ENCODE measurements at regions not wholly inside any gene's neighbourhood (a gene's known extent, or its start where the extent isn't known, plus 50 kb on each side); places are given as distances from the start of the nearest gene placed in this dataset.

GRCh38 chr10:10007957-10008356, 1009.7 kb upstream of the CELF2 start:
- TF ChIP-seq, protein P1, sequence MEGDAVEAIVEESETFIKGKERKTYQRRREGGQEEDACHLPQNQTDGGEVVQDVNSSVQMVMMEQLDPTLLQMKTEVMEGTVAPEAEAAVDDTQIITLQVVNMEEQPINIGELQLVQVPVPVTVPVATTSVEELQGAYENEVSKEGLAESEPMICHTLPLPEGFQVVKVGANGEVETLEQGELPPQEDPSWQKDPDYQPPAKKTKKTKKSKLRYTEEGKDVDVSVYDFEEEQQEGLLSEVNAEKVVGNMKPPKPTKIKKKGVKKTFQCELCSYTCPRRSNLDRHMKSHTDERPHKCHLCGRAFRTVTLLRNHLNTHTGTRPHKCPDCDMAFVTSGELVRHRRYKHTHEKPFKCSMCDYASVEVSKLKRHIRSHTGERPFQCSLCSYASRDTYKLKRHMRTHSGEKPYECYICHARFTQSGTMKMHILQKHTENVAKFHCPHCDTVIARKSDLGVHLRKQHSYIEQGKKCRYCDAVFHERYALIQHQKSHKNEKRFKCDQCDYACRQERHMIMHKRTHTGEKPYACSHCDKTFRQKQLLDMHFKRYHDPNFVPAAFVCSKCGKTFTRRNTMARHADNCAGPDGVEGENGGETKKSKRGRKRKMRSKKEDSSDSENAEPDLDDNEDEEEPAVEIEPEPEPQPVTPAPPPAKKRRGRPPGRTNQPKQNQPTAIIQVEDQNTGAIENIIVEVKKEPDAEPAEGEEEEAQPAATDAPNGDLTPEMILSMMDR (IDR thresholded peaks at IDR 0.05) = no peak
- H3K9me3 ChIP-seq = no peaks in the 10 kb centered on the region
- DNase-seq (no peak), ATAC-seq (no peak)
- intact Hi-C loops (cut with DNase I, micrococcal nuclease) = no loop called here
- no peaks in the 10 kb centered on the region for H3K4me1 ChIP-seq (ENCODE audit: low read depth)
- no peak overlapping the region for H3K4me3 ChIP-seq
- H3K36me3 ChIP-seq (ENCODE audit: low read depth) = no peaks in the 10 kb centered on the region

- Histone ChIP-seq H3K4me1 (ENCODE audit: low read depth) (no peaks in the 10 kb centered on the region), H3K4me3 (no peak overlapping the region), H3K9me3 (no peaks in the 10 kb centered on the region), H3K36me3 (ENCODE audit: low read depth) (no peaks in the 10 kb centered on the region)
- TF ChIP-seq, protein P1 (IDR thresholded peaks at IDR 0.05) = no peak
- no peak for DNase-seq
- no peak for ATAC-seq
- intact Hi-C loops (cut with DNase I, micrococcal nuclease) = no loop called here
Observed at GRCh38 chr10:10010397-10010796, 1007.3 kb upstream of the CELF2 start.

DNA sequence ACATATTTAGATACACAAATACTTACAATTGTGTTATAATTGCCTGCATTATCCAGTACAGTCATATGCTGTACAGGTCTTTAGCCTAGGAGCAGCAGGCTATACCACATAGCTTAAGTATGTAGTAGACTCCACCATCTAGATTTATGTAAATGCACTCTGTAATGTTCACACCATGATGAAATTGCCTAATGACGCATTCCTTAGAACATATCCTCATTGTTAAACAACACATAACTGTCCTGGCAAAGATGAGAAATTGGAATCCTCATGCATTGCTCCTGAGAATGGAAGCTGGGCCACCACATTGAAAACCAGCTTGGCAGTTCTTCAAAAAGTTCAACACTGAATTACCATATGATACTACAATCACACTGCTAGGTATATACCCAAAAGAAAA, 1002.8 kb upstream of the CELF2 start:
- DNase-seq (no peak), ATAC-seq (no peak)
- no peaks in the 10 kb centered on the region for H3K36me3 ChIP-seq (ENCODE audit: low read depth)
- no peak overlapping the region for H3K4me3 ChIP-seq
- H3K4me1 ChIP-seq (ENCODE audit: low read depth) = no peaks in the 10 kb centered on the region
- TF ChIP-seq, protein P1 (IDR thresholded peaks at IDR 0.05) = no peak
- intact Hi-C loops (cut with DNase I, micrococcal nuclease) = no loop called here
- H3K9me3 ChIP-seq = no peaks in the 10 kb centered on the region

DNA sequence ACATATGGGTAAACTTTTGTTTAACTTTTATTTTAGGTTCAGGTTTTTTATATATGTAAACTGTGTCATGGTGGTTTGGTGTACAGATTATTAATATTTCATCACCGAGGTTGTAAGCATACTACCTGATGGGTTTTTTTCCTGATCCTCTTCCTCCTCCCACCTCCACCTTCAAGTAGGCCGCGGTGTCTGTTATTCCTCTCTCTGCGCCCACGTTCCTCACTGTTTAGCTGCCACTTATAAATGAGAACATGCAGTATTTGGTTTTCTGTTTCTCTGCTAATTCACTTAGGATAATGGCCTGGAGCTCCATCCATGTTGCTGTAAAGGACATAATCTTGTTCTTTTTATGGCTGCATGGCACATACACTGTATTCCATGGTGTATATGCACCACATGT, 1000.0 kb upstream of the CELF2 start:
- Histone ChIP-seq H3K4me1 (ENCODE audit: low read depth) (no peaks in the 10 kb centered on the region), H3K9me3 (no peaks in the 10 kb centered on the region), H3K4me3 (no peak overlapping the region), H3K36me3 (ENCODE audit: low read depth) (no peaks in the 10 kb centered on the region)
- no peak for DNase-seq
- intact Hi-C loops (cut with DNase I, micrococcal nuclease) = no loop called here
- TF ChIP-seq, protein P1 (IDR thresholded peaks at IDR 0.05) = no peak
- ATAC-seq = no peak

DNA sequence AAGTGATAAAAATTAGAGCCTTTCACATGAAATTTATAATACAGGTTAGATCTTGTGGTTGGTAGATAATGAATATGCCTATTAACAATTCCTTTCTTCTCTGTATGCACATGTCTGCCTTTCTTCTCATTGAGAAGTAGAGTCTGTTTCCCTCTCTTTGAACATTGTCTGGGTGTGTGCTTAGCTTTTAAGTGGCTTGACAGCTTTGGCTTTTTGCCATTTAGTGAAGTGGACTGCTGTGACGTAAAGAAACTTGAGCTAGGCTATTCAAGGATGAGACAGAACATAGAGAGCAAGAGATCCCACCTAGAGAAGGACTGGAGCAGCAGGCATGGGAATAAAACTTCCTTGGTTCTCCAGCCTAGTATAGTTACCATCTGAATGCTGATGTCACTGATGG, 996.7 kb upstream of the CELF2 start:
- intact Hi-C loops (cut with DNase I, micrococcal nuclease) = no loop called here
- Histone ChIP-seq H3K36me3 (ENCODE audit: low read depth) (no peaks in the 10 kb centered on the region), H3K9me3 (no peaks in the 10 kb centered on the region), H3K4me1 (ENCODE audit: low read depth) (no peaks in the 10 kb centered on the region), H3K4me3 (no peak overlapping the region)
- TF ChIP-seq, protein P1 (IDR thresholded peaks at IDR 0.05) = no peak
- ATAC-seq = no peak
- no peak for DNase-seq

DNA sequence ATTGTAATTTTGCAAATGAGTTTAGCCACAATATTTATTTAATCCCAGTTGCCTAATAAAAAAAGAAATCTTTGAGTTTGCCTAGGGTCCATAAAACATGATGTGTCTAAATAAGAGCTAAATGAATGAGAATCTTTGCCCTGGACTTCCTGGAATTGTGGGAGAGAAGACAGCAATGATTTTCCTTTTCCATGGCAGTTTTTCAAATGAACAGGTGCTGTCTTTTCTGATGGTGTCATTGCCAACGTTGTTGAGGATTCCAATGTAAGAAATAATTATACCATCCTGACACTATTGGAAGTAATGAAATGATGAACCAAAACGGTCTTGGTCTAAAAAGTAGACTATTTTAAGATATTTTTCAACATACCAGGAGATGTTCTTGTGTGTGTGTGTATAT, 984.7 kb upstream of the CELF2 start:
- TF ChIP-seq, protein P1 (IDR thresholded peaks at IDR 0.05) = no peak
- intact Hi-C loops (cut with DNase I, micrococcal nuclease) = no loop called here
- Histone ChIP-seq H3K4me3 (no peak overlapping the region), H3K4me1 (ENCODE audit: low read depth) (no peaks in the 10 kb centered on the region), H3K9me3 (no peaks in the 10 kb centered on the region), H3K36me3 (ENCODE audit: low read depth) (no peaks in the 10 kb centered on the region)
- ATAC-seq (no peak), DNase-seq (no peak)

All from mucosa of descending colon (tissue), 3 donors.